Testis (tissue), 2 donors: ENCODE measurements at regions not wholly inside any gene's neighbourhood (a gene's known extent, or its start where the extent isn't known, plus 50 kb on each side); places are given as distances from the start of the nearest gene placed in this dataset.

ENCODE experiments used
- CTCF ChIP-seq, 3 experiments: fragments of 450-650 bp in 2 of 3; fragments of 200-600 bp in 1 of 3; sonication (generic) in 1 of 3; IDR thresholded peaks; one replicate each; pipeline ENCODE4 v1.5.1; 2016 to 2019; ENCODE audit warnings: antibody characterized with exemption in 3 of 3, mild to moderate bottlenecking in 2 of 3, moderate library complexity in 1 of 3
- POLR2A ChIP-seq: fragments of 450-650 bp; IDR thresholded peaks from one replicate; pipeline ENCODE4 v1.6.1; 2017; ENCODE audit warnings: antibody characterized with exemption, mild to moderate bottlenecking, moderate library complexity

- no peak for TF ChIP-seq CTCF (IDR thresholded peaks at IDR 0.05)
- TF ChIP-seq POLR2A, result no peak
These were observed 300.7 kb upstream of the CELF2 start for GRCh38 chr10:10716972-10717371.
